ENCODE measurements at regions not wholly inside any gene's neighbourhood (a gene's known extent, or its start where the extent isn't known, plus 50 kb on each side); places are given as distances from the start of the nearest gene placed in this dataset.
"Not testable (repeated sequence)": the region's sequence is repeated elsewhere in the genome, so short reads cannot be mapped to it uniquely, and the experiment has no call there.

GRCh38 chr12:60216226-60216625 lies 620.4 kb downstream of the SLC16A7 start:
- H3K9me3 ChIP-seq (ENCODE audit: control insufficient read depth, low read length) = no peaks in the 10 kb centered on the region
- no peaks in the 10 kb centered on the region for H3K4me1 ChIP-seq (ENCODE audit: control insufficient read depth, insufficient read depth, low read length)
- H3K4me3 ChIP-seq (ENCODE audit: low read length) = no peak overlapping the region
- 47% methylated on average over 5 of the region's 5 CpGs for WGBS
- intact Hi-C loops (cut with DNase I) = no loop called here
- no peak overlapping the region for H3K27ac ChIP-seq (ENCODE audit: low read length)
- ATAC-seq (no peak), DNase-seq (no peak)
- no peaks in the 10 kb centered on the region for H3K27me3 ChIP-seq (ENCODE audit: control insufficient read depth, insufficient read depth)

- H3K4me3 ChIP-seq (ENCODE audit: low read length) = no peak overlapping the region
- ATAC-seq (no peak), DNase-seq (no peak)
- no peaks in the 10 kb centered on the region for H3K9me3 ChIP-seq (ENCODE audit: control insufficient read depth, low read length)
- intact Hi-C loops (cut with DNase I) = no loop called here
- no peaks in the 10 kb centered on the region for H3K27me3 ChIP-seq (ENCODE audit: control insufficient read depth, insufficient read depth)
- no peak overlapping the region for H3K27ac ChIP-seq (ENCODE audit: low read length)
- WGBS = 72% methylated on average over 4 of the region's 4 CpGs
- no peaks in the 10 kb centered on the region for H3K4me1 ChIP-seq (ENCODE audit: control insufficient read depth, insufficient read depth, low read length)
Observed at GRCh38 chr12:60223242-60223641, 627.4 kb downstream of the SLC16A7 start.

GRCh38 chr12:60225216-60226000 lies 629.6 kb downstream of the SLC16A7 start:
- Histone ChIP-seq H3K27ac (ENCODE audit: low read length) (no peak overlapping the region), H3K9me3 (ENCODE audit: control insufficient read depth, low read length) (no peaks in the 10 kb centered on the region), H3K4me3 (ENCODE audit: low read length) (no peak overlapping the region), H3K27me3 (ENCODE audit: control insufficient read depth, insufficient read depth) (no peaks in the 10 kb centered on the region), H3K4me1 (ENCODE audit: control insufficient read depth, insufficient read depth, low read length) (no peaks in the 10 kb centered on the region)
- DNase-seq (no peak), ATAC-seq (no peak)
- 76% methylated on average over 11 of the region's 11 CpGs for WGBS
- intact Hi-C loops (cut with DNase I) = no loop called here

- 76% methylated on average over 2 of the region's 2 CpGs for WGBS
- no peaks in the 10 kb centered on the region for H3K4me1 ChIP-seq (ENCODE audit: control insufficient read depth, insufficient read depth, low read length)
- intact Hi-C loops (cut with DNase I) = no loop called here
- no peak overlapping the region for H3K27ac ChIP-seq (ENCODE audit: low read length)
- H3K27me3 ChIP-seq (ENCODE audit: control insufficient read depth, insufficient read depth) = no peaks in the 10 kb centered on the region
- ATAC-seq = no peak
- H3K4me3 ChIP-seq (ENCODE audit: low read length) = no peak overlapping the region
- no peak for DNase-seq
- H3K9me3 ChIP-seq (ENCODE audit: control insufficient read depth, low read length) = no peaks in the 10 kb centered on the region
Observed at GRCh38 chr12:60227916-60228315, 632.1 kb downstream of the SLC16A7 start.

- no peak for DNase-seq
- ATAC-seq = no peak
- 76% methylated on average over 4 of the region's 4 CpGs for WGBS
- intact Hi-C loops (cut with DNase I) = no loop called here
- Histone ChIP-seq H3K4me3 (ENCODE audit: low read length) (no peak overlapping the region), H3K27ac (ENCODE audit: low read length) (no peak overlapping the region), H3K9me3 (ENCODE audit: control insufficient read depth, low read length) (no peaks in the 10 kb centered on the region), H3K27me3 (ENCODE audit: control insufficient read depth, insufficient read depth) (no peaks in the 10 kb centered on the region), H3K4me1 (ENCODE audit: control insufficient read depth, insufficient read depth, low read length) (no peaks in the 10 kb centered on the region)
Observed at GRCh38 chr12:60230056-60230455, 634.2 kb downstream of the SLC16A7 start.

GRCh38 chr12:60231303-60231702 lies 635.5 kb downstream of the SLC16A7 start:
- H3K27me3 ChIP-seq (ENCODE audit: control insufficient read depth, insufficient read depth) = no peaks in the 10 kb centered on the region
- no peaks in the 10 kb centered on the region for H3K9me3 ChIP-seq (ENCODE audit: control insufficient read depth, low read length)
- no peak overlapping the region for H3K4me3 ChIP-seq (ENCODE audit: low read length)
- no peaks in the 10 kb centered on the region for H3K4me1 ChIP-seq (ENCODE audit: control insufficient read depth, insufficient read depth, low read length)
- no peak overlapping the region for H3K27ac ChIP-seq (ENCODE audit: low read length)
- no peak for ATAC-seq
- DNase-seq = no peak
- intact Hi-C loops (cut with DNase I) = no loop called here
- 47% methylated on average over 3 of the region's 3 CpGs for WGBS

GRCh38 chr12:60231976-60232907 lies 636.4 kb downstream of the SLC16A7 start:
- ATAC-seq (no peak), DNase-seq (no peak)
- no peaks in the 10 kb centered on the region for H3K9me3 ChIP-seq (ENCODE audit: control insufficient read depth, low read length)
- no peak overlapping the region for H3K4me3 ChIP-seq (ENCODE audit: low read length)
- WGBS = 74% methylated on average over 7 of the region's 7 CpGs
- intact Hi-C loops (cut with DNase I) = no loop called here
- H3K4me1 ChIP-seq (ENCODE audit: control insufficient read depth, insufficient read depth, low read length) = no peaks in the 10 kb centered on the region
- no peak overlapping the region for H3K27ac ChIP-seq (ENCODE audit: low read length)
- no peaks in the 10 kb centered on the region for H3K27me3 ChIP-seq (ENCODE audit: control insufficient read depth, insufficient read depth)

- intact Hi-C loops (cut with DNase I); H3K27ac ChIP-seq (ENCODE audit: low read length); H3K27me3 ChIP-seq (ENCODE audit: control insufficient read depth, insufficient read depth); H3K4me1 ChIP-seq (ENCODE audit: control insufficient read depth, insufficient read depth, low read length); H3K9me3 ChIP-seq (ENCODE audit: control insufficient read depth, low read length); DNase-seq; H3K4me3 ChIP-seq (ENCODE audit: low read length); ATAC-seq: not testable (repeated sequence)
- WGBS = 87% methylated on average over 10 of the region's 10 CpGs
Observed at GRCh38 chr12:60234611-60235195, 638.9 kb downstream of the SLC16A7 start.

GRCh38 chr12:60235261-60235660 lies 639.4 kb downstream of the SLC16A7 start:
- intact Hi-C loops (cut with DNase I) = no loop called here
- no peak overlapping the region for H3K4me3 ChIP-seq (ENCODE audit: low read length)
- H3K9me3 ChIP-seq (ENCODE audit: control insufficient read depth, low read length) = no peaks in the 10 kb centered on the region
- no peaks in the 10 kb centered on the region for H3K4me1 ChIP-seq (ENCODE audit: control insufficient read depth, insufficient read depth, low read length)
- ATAC-seq = no peak
- 75% methylated on average over 6 of the region's 6 CpGs for whole genome bisulfite sequencing
- H3K27me3 ChIP-seq (ENCODE audit: control insufficient read depth, insufficient read depth) = no peaks in the 10 kb centered on the region
- DNase-seq = no peak
- H3K27ac ChIP-seq (ENCODE audit: low read length) = no peak overlapping the region

GRCh38 chr12:60236416-60236815 lies 640.6 kb downstream of the SLC16A7 start:
- H3K4me1 ChIP-seq (ENCODE audit: control insufficient read depth, insufficient read depth, low read length); H3K9me3 ChIP-seq (ENCODE audit: control insufficient read depth, low read length); intact Hi-C loops (cut with DNase I); H3K27ac ChIP-seq (ENCODE audit: low read length); H3K4me3 ChIP-seq (ENCODE audit: low read length); H3K27me3 ChIP-seq (ENCODE audit: control insufficient read depth, insufficient read depth); DNase-seq; ATAC-seq: not testable (repeated sequence)

GRCh38 chr12:60240891-60241290 lies 645.1 kb downstream of the SLC16A7 start:
- no peaks in the 10 kb centered on the region for H3K27me3 ChIP-seq (ENCODE audit: control insufficient read depth, insufficient read depth)

More at GRCh38 chr12:60240891-60241290, 645.1 kb downstream of the SLC16A7 start:
- Histone ChIP-seq H3K27ac (ENCODE audit: low read length) (no peak overlapping the region), H3K4me3 (ENCODE audit: low read length) (no peak overlapping the region), H3K4me1 (ENCODE audit: control insufficient read depth, insufficient read depth, low read length) (no peaks in the 10 kb centered on the region), H3K9me3 (ENCODE audit: control insufficient read depth, low read length) (no peaks in the 10 kb centered on the region)
- intact Hi-C loops (cut with DNase I) = no loop called here
- no peak for ATAC-seq
- 71% methylated on average over 2 of the region's 2 CpGs for WGBS
- DNase-seq = no peak
